ENCODE measurements at regions not wholly inside any gene's neighbourhood (a gene's known extent, or its start where the extent isn't known, plus 50 kb on each side); places are given as distances from the start of the nearest gene placed in this dataset.

DNA sequence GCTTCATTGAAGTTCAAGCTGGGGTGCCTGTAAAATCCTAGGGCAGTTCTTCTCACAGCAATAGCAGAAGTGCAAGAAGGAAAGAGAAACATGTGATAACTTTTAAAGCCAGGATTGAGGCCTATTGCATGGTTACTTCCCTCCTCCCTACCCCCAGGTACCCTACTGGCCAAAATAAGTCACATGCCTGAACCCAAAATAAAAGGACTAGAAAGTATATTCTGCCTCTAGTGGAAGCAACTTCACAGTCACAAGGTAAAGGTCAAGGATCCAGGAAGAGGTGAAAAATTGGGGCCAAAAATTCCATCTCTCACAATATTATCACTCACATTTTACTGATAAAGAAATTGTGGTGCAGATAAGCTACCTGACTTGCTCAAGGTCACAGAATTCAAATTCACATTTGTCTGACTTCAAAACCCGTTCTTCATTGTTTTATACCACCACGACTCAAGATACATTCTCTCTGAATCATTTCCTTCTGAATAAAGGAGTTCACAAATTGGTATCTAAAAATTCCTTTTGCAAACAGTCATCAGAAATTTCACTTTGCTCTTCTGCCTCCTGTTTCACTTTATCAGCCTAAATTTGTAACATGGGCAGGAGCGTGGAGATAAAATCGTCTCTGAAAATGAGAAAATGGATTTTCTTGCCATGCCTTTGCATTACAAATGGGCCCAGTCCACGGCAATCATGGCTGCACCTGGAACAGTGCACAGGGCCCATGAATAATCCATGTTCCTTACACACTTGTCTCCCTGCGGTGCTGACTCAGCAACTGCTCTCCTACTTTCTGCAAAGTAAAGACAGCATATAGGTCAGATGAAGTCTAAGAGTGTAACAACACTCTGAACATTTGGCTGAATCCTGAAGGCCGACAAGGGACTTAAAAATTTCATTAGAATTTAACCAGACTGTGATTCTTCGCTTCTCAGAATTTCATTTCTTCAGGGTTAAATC, 485.3 kb upstream of the NFIA start:
- TF ChIP-seq Cebpa-rat (IDR thresholded peaks at IDR 0.05), result no peak
- no peak overlapping the region for H3K27ac ChIP-seq
- H3K36me3 ChIP-seq, result no peaks in the 10 kb centered on the region
- H4K20me1 ChIP-seq, result no peaks in the 10 kb centered on the region
- H3K4me1 ChIP-seq, result peaks cover 0 to 6% (median 0%) of the 10 kb centered on the region in 10 experiments; a peak in 2 of 20 replicates
- H3K4me3 ChIP-seq, result no peak overlapping the region
- no peak overlapping the region for H3K4me2 ChIP-seq
- peaks cover 0 to 8% (median 0%) of the 10 kb centered on the region in 11 experiments; a peak in 4 of 22 replicates for H3K9me3 ChIP-seq (replicated peaks in 1 of 11)
- H3K27me3 ChIP-seq, result no peaks in the 10 kb centered on the region
- H3K9ac ChIP-seq, result no peak overlapping the region

GRCh38 chr1:60591583-60591982, 490.8 kb upstream of the NFIA start:
- no peak overlapping the region for H3K9ac ChIP-seq
- H3K4me3 ChIP-seq, result no peak overlapping the region
- H3K4me2 ChIP-seq, result no peak overlapping the region
- H3K27ac ChIP-seq, result no peak overlapping the region
- H3K36me3 ChIP-seq, result no peaks in the 10 kb centered on the region
- H3K4me1 ChIP-seq, result no peaks in the 10 kb centered on the region
- H3K9me3 ChIP-seq (replicated peaks in 1 of 11), result peaks cover 0 to 6% (median 0%) of the 10 kb centered on the region in 11 experiments; a peak in 4 of 22 replicates
- no peak for TF ChIP-seq Cebpa-rat (IDR thresholded peaks at IDR 0.05)
- no peaks in the 10 kb centered on the region for H4K20me1 ChIP-seq
- no peaks in the 10 kb centered on the region for H3K27me3 ChIP-seq

DNA sequence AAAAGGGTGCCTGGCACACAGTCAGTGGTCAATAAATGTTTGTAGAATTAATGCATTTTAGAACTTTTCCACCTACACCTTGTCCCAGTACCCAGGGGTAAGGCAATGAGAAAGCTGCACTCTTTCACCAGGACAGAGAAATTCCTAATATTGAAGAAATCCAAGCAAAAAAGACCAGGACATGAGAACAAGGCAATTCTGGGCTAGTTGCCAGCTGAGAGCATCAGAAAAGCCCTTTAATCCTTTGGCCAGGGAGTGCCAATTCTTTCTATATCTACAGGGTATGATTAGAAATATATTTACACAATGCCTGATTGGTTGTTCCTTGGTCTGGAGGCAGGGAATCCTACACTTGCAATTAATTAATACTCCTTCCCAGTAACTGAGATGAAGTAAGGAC, 492.4 kb upstream of the NFIA start:
- no peak overlapping the region for H3K4me2 ChIP-seq
- no peak overlapping the region for H3K27ac ChIP-seq
- no peak overlapping the region for H3K4me3 ChIP-seq
- H3K9me3 ChIP-seq (replicated peaks in 1 of 11), result no peaks in the 10 kb centered on the region
- no peaks in the 10 kb centered on the region for H3K36me3 ChIP-seq
- no peak overlapping the region for H3K9ac ChIP-seq
- no peaks in the 10 kb centered on the region for H3K4me1 ChIP-seq
- TF ChIP-seq Cebpa-rat (IDR thresholded peaks at IDR 0.05), result no peak
- H4K20me1 ChIP-seq, result no peaks in the 10 kb centered on the region
- H3K27me3 ChIP-seq, result no peaks in the 10 kb centered on the region

DNA sequence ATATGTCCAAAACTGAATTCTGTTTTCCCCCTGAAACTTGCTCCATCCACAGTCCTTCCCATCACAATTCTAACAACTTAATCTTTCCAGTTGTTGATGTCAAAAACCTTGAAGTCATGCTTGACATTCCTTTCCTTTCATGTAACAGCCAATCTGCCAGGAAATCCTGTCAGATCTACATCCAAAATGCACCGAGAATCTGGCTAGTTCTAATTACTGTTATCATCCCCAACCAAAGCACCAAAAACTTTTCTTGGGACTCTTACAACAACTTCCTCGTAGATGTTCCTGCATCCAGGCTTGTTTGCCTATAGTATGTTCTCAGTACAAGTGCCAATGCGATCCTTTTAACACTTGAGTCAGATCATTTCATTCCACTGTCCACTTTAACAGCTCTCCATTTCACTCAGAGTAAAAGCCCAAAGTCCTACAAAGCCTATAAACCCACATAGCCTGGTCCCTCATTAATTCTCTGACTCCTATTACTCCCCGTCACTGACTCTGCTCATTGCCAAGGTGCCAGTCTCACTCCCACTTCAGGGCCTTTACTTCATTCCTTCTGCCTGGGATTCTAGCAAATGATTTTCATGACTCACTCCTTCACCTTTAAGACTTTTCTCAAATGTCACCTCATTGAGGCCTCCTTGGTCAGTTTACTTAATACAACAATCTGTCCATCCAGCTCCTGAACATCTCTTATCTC, 493.2 kb upstream of the NFIA start:
- no peaks in the 10 kb centered on the region for H3K36me3 ChIP-seq
- H3K9me3 ChIP-seq (replicated peaks in 1 of 11), result peaks cover 0 to 5% (median under 1%) of the 10 kb centered on the region in 11 experiments; a peak in 6 of 22 replicates
- H3K27ac ChIP-seq, result no peak overlapping the region
- no peaks in the 10 kb centered on the region for H4K20me1 ChIP-seq
- H3K9ac ChIP-seq, result no peak overlapping the region
- TF ChIP-seq Cebpa-rat (IDR thresholded peaks at IDR 0.05), result no peak
- no peaks in the 10 kb centered on the region for H3K4me1 ChIP-seq
- no peaks in the 10 kb centered on the region for H3K27me3 ChIP-seq
- no peak overlapping the region for H3K4me2 ChIP-seq
- no peak overlapping the region for H3K4me3 ChIP-seq

DNA sequence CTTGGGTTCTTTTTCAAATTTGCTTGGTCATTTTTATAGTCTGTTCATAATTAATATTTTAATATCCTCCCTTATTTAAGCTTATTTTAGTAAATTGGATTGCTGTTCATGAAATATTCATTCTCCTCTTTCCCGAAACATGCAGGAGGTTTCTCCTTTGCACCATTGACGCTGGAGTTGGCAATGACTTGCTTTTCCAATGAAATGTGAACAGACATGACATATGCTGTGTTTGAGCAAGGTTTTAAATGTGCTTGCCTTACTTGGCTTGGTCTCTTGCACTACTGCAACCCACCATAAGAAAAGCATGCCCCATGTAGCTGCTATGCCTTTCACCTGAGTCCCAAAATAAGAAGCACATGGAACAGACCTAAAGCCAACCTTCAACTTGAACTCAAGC, 498.0 kb upstream of the NFIA start:
- Histone ChIP-seq H3K27me3 (no peaks in the 10 kb centered on the region), H3K27ac (no peak overlapping the region), H3K4me1 (peaks cover 0 to 14% (median 8%) of the 10 kb centered on the region in 10 experiments; a peak in 11 of 20 replicates), H4K20me1 (no peaks in the 10 kb centered on the region), H3K9me3 (replicated peaks in 1 of 11) (peaks cover 7 to 16% (median 12%) of the 10 kb centered on the region in 11 experiments; a peak in 18 of 22 replicates), H3K4me3 (no peak overlapping the region), H3K36me3 (no peaks in the 10 kb centered on the region), H3K4me2 (no peak overlapping the region), H3K9ac (no peak overlapping the region)
- no peak for TF ChIP-seq Cebpa-rat (IDR thresholded peaks at IDR 0.05)

- peaks cover 7 to 16% (median 12%) of the 10 kb centered on the region in 11 experiments; a peak in 18 of 22 replicates for H3K9me3 ChIP-seq (replicated peaks in 1 of 11)
- H3K27ac ChIP-seq, result no peak overlapping the region
- peaks cover 0 to 14% (median 8%) of the 10 kb centered on the region in 10 experiments; a peak in 11 of 20 replicates for H3K4me1 ChIP-seq
- TF ChIP-seq Cebpa-rat (IDR thresholded peaks at IDR 0.05), result no peak
- H3K9ac ChIP-seq, result no peak overlapping the region
- H3K4me2 ChIP-seq, result no peak overlapping the region
- H4K20me1 ChIP-seq, result no peaks in the 10 kb centered on the region
- H3K27me3 ChIP-seq, result no peaks in the 10 kb centered on the region
- no peak overlapping the region for H3K4me3 ChIP-seq
- no peaks in the 10 kb centered on the region for H3K36me3 ChIP-seq
Observed at GRCh38 chr1:60583696-60584095, 498.7 kb upstream of the NFIA start.

DNA sequence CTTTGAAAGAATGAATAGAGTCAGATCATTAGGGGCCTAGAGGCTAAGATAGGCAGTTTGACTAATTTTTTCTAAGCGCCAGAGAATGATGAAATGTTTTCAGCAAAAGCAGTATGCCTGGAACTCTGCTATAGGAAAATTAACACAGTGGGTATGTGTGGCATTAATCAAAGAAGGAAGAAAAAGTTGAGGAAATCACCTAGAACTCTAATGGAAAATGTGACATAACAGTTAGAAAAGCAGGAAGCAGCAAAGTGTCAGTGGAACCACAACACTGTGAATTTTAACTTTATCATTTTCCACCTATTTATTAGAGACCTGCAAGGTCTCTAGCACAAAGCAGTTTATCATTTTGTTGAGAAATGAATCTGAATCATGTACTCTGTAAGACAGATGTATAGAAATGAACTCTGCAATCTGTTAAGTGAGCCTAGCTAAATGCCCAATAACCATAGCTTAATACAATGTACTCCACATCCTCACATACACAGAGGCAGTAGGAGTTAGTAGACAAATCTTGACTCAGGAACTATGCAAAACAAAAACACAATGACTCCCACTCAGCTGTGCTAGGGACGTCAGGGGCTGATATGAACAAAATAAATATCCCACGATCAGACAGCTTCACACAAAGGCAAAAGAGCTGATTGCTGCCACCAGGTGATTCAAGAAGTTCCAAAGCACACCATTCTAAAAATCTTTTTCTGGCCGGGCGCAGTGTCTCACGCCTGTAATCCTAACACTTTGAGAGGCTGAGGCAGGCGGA, 500.7 kb upstream of the NFIA start:
- no peak overlapping the region for H3K4me3 ChIP-seq
- peak overlapping the region in 7 of 11 experiments; percentile 5 to 44 (median 21); a peak in 8 of 22 replicates for H3K4me2 ChIP-seq
- H4K20me1 ChIP-seq, result no peaks in the 10 kb centered on the region
- TF ChIP-seq Cebpa-rat (IDR thresholded peaks at IDR 0.05), result no peak
- no peaks in the 10 kb centered on the region for H3K36me3 ChIP-seq
- no peak overlapping the region for H3K27ac ChIP-seq
- H3K9ac ChIP-seq, result no peak overlapping the region
- peaks cover 0 to 14% (median 8%) of the 10 kb centered on the region in 10 experiments; a peak in 11 of 20 replicates for H3K4me1 ChIP-seq
- H3K27me3 ChIP-seq, result no peaks in the 10 kb centered on the region
- peaks cover 7 to 16% (median 12%) of the 10 kb centered on the region in 11 experiments; a peak in 18 of 22 replicates for H3K9me3 ChIP-seq (replicated peaks in 1 of 11)

DNA sequence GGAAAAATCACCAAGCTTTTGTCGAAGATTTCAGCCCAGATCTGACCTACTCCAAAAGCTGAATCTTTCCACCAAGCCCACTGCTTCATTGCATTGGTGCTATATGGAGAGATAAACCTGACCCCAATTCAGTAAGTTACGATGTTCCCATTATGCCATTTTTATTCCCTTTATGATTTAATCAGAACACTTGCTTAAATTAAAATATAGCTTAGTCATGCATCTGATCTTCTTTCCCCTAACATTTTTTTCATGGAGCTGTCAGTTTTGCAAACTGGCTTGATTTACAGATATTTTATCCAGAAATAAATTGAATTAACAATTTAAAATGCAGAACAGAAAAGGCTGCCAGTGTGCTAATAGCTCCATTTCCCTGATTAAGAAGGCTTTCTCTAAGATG, 503.5 kb upstream of the C1orf87 start:
- Histone ChIP-seq H3K36me3 (no peaks in the 10 kb centered on the region), H3K27me3 (no peaks in the 10 kb centered on the region), H3K4me2 (no peak overlapping the region), H4K20me1 (no peaks in the 10 kb centered on the region), H3K9me3 (replicated peaks in 1 of 11) (no peaks in the 10 kb centered on the region), H3K27ac (no peak overlapping the region), H3K9ac (no peak overlapping the region), H3K4me1 (peaks cover 6 to 28% (median 9%) of the 10 kb centered on the region in 10 experiments; a peak in 17 of 20 replicates), H3K4me3 (no peak overlapping the region)
- TF ChIP-seq Cebpa-rat (IDR thresholded peaks at IDR 0.05), result no peak
